Fibroblast of skin of left quadriceps (primary cell): ENCODE measurements at regions not wholly inside any gene's neighbourhood (a gene's known extent, or its start where the extent isn't known, plus 50 kb on each side); places are given as distances from the start of the nearest gene placed in this dataset.
A peak's percentile ranks its signal among the peaks of the same experiment; 100 is the strongest.

ENCODE experiments used
- DNase-seq, 2 experiments: peaks; one replicate each; pipeline ENCODE4 v3.0.0-alpha.2; 2013; ENCODE audit warnings: low read depth in 2 of 2

- DNase-seq = no peak
Observed at GRCh38 chr5:87051502-87052113, 216.1 kb upstream of the RASA1 start.

GRCh38 chr5:87053146-87053545 lies 214.5 kb upstream of the RASA1 start:
- no peak for DNase-seq

GRCh38 chr5:87054821-87055220 lies 212.9 kb upstream of the RASA1 start:
- no peak for DNase-seq

- DNase-seq = no peak
Observed at GRCh38 chr5:87061046-87061445, 206.6 kb upstream of the RASA1 start.

GRCh38 chr5:87069311-87069710 lies 198.4 kb upstream of the RASA1 start:
- no peak for DNase-seq

GRCh38 chr5:87069974-87070608 lies 197.6 kb upstream of the RASA1 start:
- DNase-seq = peak; percentile 40 to 42

GRCh38 chr5:87074072-87074471 lies 193.6 kb upstream of the RASA1 start:
- no peak for DNase-seq

- DNase-seq = no peak
Observed at GRCh38 chr5:87074934-87075541, 192.6 kb upstream of the RASA1 start.

- no peak for DNase-seq
Observed at GRCh38 chr5:87076411-87076810, 191.3 kb upstream of the RASA1 start.

GRCh38 chr5:87076931-87077330 lies 190.8 kb upstream of the RASA1 start:
- DNase-seq = no peak

GRCh38 chr5:87079219-87079618 lies 188.5 kb upstream of the RASA1 start:
- DNase-seq = no peak

GRCh38 chr5:87081016-87081415 lies 186.7 kb upstream of the RASA1 start:
- no peak for DNase-seq

- no peak for DNase-seq
Observed at GRCh38 chr5:87081511-87082372, 185.9 kb upstream of the RASA1 start.

- no peak for DNase-seq
Observed at GRCh38 chr5:87094347-87094746, 173.3 kb upstream of the RASA1 start.

- no peak for DNase-seq
Observed at GRCh38 chr5:87094833-87095232, 172.8 kb upstream of the RASA1 start.

GRCh38 chr5:87095787-87096186 lies 171.9 kb upstream of the RASA1 start:
- DNase-seq = no peak

- DNase-seq = no peak
Observed at GRCh38 chr5:87097664-87098063, 170.0 kb upstream of the RASA1 start.

- DNase-seq = no peak
Observed at GRCh38 chr5:87099291-87099839, 168.3 kb upstream of the RASA1 start.

GRCh38 chr5:87099968-87100367 lies 167.7 kb upstream of the RASA1 start:
- no peak for DNase-seq

GRCh38 chr5:87101321-87101720 lies 166.4 kb upstream of the RASA1 start:
- DNase-seq = no peak

- no peak for DNase-seq
Observed at GRCh38 chr5:87102841-87103240, 164.8 kb upstream of the RASA1 start.

GRCh38 chr5:87103616-87104287 lies 163.9 kb upstream of the RASA1 start:
- DNase-seq = no peak
